Lower lobe of right lung (tissue), 2 donors: ENCODE measurements at regions not wholly inside any gene's neighbourhood (a gene's known extent, or its start where the extent isn't known, plus 50 kb on each side); places are given as distances from the start of the nearest gene placed in this dataset.
"Not testable (repeated sequence)": the region's sequence is repeated elsewhere in the genome, so short reads cannot be mapped to it uniquely, and the experiment has no call there.

Experiments
- ATAC-seq, 2 donors: fragments of 200-7000 bp; cut with Tn5 transposase; one replicate each; pipeline ENCODE4 v1.9.1; 2020 to 2022; ENCODE audit warnings: mild to moderate bottlenecking in 2 of 2, moderate library complexity in 2 of 2
- DNase-seq: peaks from one replicate; pipeline ENCODE4 v3.0.0-alpha.2; 2020
- H3K27ac ChIP-seq: fragments of 200-600 bp; one replicate; pipeline ENCODE4 v1.8.0; 2022
- H3K27me3 ChIP-seq: fragments of 200-600 bp; one replicate; pipeline ENCODE4 v1.8.0; 2022; ENCODE audit warnings: low read depth
- H3K36me3 ChIP-seq: fragments of 200-600 bp; one replicate; pipeline ENCODE4 v1.8.0; 2022; ENCODE audit warnings: mild to moderate bottlenecking
- H3K4me1 ChIP-seq: fragments of 200-600 bp; one replicate; pipeline ENCODE4 v1.8.0; 2022
- H3K4me3 ChIP-seq: fragments of 200-600 bp; one replicate; pipeline ENCODE4 v1.8.0; 2022; ENCODE audit warnings: mild to moderate bottlenecking
- H3K9me3 ChIP-seq: fragments of 200-600 bp; one replicate; pipeline ENCODE4 v1.8.0; 2022
- CTCF ChIP-seq: fragments of 200-600 bp; IDR thresholded peaks from one replicate; pipeline ENCODE4 v1.8.0; 2022; ENCODE audit warnings: antibody characterized with exemption, mild to moderate bottlenecking
- intact Hi-C: fragments of 100-400 bp; cut with DNase I; formaldehyde crosslinking; loops from one replicate; pipeline ENCODE4 v1.11.0; 2022
- donor health status: DM: no; HTN: yes; CAD: no; lungs with severe emphysema.

- no peaks in the 10 kb centered on the region for H3K36me3 ChIP-seq
Measured at GRCh38 chr2:194661431-194661830, 995.6 kb upstream of the SLC39A10 start.

DNA sequence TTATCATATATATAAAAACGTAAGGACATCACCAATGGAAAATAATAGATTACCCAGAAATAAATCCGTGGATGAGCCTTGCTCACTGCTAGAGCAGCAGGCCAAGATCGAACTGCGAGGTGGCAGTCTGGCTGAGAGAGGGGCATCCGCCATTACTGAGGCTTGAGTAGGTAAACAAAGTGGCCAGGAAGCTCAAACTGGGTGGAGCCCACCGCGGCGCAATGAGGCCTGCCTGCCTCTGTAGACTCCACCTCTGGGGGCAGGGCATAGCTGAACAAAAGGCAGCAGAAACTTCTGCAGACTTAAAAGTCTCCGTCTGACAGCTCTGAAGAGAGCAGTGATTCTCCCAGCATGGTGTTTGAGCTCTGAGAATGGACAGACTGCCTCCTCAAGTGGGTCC, 1018.0 kb upstream of the SLC39A10 start:
- DNase-seq, H3K27me3 ChIP-seq, H3K4me1 ChIP-seq, H3K36me3 ChIP-seq, H3K9me3 ChIP-seq, H3K27ac ChIP-seq, ATAC-seq, H3K4me3 ChIP-seq, intact Hi-C loops: not testable (repeated sequence)

More at GRCh38 chr2:194661431-194661830, 995.6 kb upstream of the SLC39A10 start:
- Histone ChIP-seq H3K27ac (no peak overlapping the region), H3K9me3 (no peaks in the 10 kb centered on the region), H3K4me3 (no peak overlapping the region), H3K4me1 (no peaks in the 10 kb centered on the region), H3K27me3 (no peaks in the 10 kb centered on the region)
- DNase-seq = no peak
- intact Hi-C loops = no loop called here
- no peak for ATAC-seq
- no peak for TF ChIP-seq CTCF

- no peaks in the 10 kb centered on the region for H3K9me3 ChIP-seq
- no peak for TF ChIP-seq CTCF
- intact Hi-C loops = no loop called here
- ATAC-seq (no peak), DNase-seq (no peak)
- H3K27me3 ChIP-seq = no peaks in the 10 kb centered on the region
- no peak overlapping the region for H3K27ac ChIP-seq
- H3K36me3 ChIP-seq = no peaks in the 10 kb centered on the region
- no peak overlapping the region for H3K4me3 ChIP-seq
- no peaks in the 10 kb centered on the region for H3K4me1 ChIP-seq
Measured at GRCh38 chr2:194621945-194622344, 1035.1 kb upstream of the SLC39A10 start.

GRCh38 chr2:194619366-194619765, 1037.7 kb upstream of the SLC39A10 start:
- intact Hi-C loops = no loop called here
- no peaks in the 10 kb centered on the region for H3K27me3 ChIP-seq
- H3K9me3 ChIP-seq = no peaks in the 10 kb centered on the region
- no peak overlapping the region for H3K4me3 ChIP-seq
- ATAC-seq (no peak), DNase-seq (no peak)
- no peak overlapping the region for H3K27ac ChIP-seq
- H3K4me1 ChIP-seq = no peaks in the 10 kb centered on the region
- no peak for TF ChIP-seq CTCF
- H3K36me3 ChIP-seq = no peaks in the 10 kb centered on the region

DNA sequence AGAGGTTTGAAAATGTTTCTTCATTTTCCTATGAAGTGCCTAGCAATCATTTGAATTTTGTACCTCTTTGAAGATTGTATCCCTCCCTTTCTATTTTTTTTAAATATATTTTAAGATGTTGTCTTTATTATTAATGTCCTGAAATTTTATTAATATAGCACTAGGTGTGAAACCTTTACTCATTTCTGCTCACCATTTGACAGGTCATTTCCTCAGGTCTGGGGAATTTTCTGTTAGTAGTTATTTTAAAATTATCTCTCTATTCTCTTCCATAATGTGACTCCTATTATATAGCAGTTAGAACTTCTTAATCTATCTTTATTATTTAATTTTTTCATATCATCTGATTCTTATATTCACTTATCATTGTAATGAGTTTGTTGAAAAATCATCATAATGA, 1038.6 kb upstream of the SLC39A10 start:
- no peaks in the 10 kb centered on the region for H3K36me3 ChIP-seq
- H3K27me3 ChIP-seq = no peaks in the 10 kb centered on the region
- no peak for TF ChIP-seq CTCF
- intact Hi-C loops = no loop called here
- ATAC-seq (no peak), DNase-seq (no peak)
- H3K9me3 ChIP-seq = no peaks in the 10 kb centered on the region
- no peak overlapping the region for H3K27ac ChIP-seq
- no peaks in the 10 kb centered on the region for H3K4me1 ChIP-seq
- no peak overlapping the region for H3K4me3 ChIP-seq

GRCh38 chr2:194616334-194616733, 1040.7 kb upstream of the SLC39A10 start:
- intact Hi-C loops = no loop called here
- no peaks in the 10 kb centered on the region for H3K4me1 ChIP-seq
- H3K36me3 ChIP-seq = no peaks in the 10 kb centered on the region
- no peak overlapping the region for H3K4me3 ChIP-seq
- no peaks in the 10 kb centered on the region for H3K27me3 ChIP-seq
- H3K27ac ChIP-seq = no peak overlapping the region
- no peaks in the 10 kb centered on the region for H3K9me3 ChIP-seq
- DNase-seq (no peak), ATAC-seq (no peak)
- no peak for TF ChIP-seq CTCF
